Stimulated activated CD8-positive, alpha-beta memory T cell treated with anti-CD3 and anti-CD28 coated beads, Interleukin-12 subunit alpha, Interleukin-12 subunit beta, amount 100 ng/mL, for 24 hours (primary cell): ENCODE measurements at regions not wholly inside any gene's neighbourhood (a gene's known extent, or its start where the extent isn't known, plus 50 kb on each side); places are given as distances from the start of the nearest gene placed in this dataset.
"Not testable (repeated sequence)": the region's sequence is repeated elsewhere in the genome, so short reads cannot be mapped to it uniquely, and the experiment has no call there.

Experiments
- DNase-seq: peaks from one replicate; pipeline ENCODE4 v3.0.0-alpha.2; 2020; ENCODE audit errors: extremely low read depth

GRCh38 chr7:1300206-1300605, 67.5 kb downstream of the UNCX start:
- no peak for DNase-seq

- no peak for DNase-seq
Measured at GRCh38 chr7:1300636-1301035, 68.0 kb downstream of the UNCX start.

GRCh38 chr7:1301054-1301881, 68.6 kb downstream of the UNCX start:
- DNase-seq, result no peak

GRCh38 chr7:1301882-1302251, 69.2 kb downstream of the UNCX start:
- no peak for DNase-seq

DNA sequence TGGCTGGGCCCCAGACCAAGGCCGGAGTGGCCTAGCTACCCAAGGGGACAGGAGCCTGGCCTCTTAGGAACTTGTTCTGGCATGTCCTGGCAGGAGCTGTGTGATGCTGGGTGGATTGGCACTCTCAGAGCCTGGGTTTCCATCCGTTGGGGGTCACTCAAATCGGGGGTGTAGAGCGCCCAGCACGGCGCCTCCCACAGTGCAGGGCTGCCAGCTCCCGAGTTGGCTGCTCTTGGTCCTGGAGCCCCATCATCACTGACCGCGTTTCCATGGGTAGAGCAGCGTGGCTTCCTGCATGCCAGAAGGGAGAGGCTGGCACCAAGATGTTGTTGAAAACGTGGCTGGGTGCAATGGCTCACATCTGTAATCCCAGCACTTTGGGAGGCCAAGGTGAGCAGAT, 70.3 kb downstream of the UNCX start:
- DNase-seq, result no peak

- not testable (repeated sequence) for DNase-seq
Measured at GRCh38 chr7:1304011-1304410, 71.3 kb downstream of the UNCX start.

GRCh38 chr7:1305873-1306272, 73.2 kb downstream of the UNCX start:
- no peak for DNase-seq

GRCh38 chr7:1307828-1308227, 75.2 kb downstream of the UNCX start:
- no peak for DNase-seq

GRCh38 chr7:1309290-1309689, 76.6 kb downstream of the UNCX start:
- DNase-seq, result no peak

DNA sequence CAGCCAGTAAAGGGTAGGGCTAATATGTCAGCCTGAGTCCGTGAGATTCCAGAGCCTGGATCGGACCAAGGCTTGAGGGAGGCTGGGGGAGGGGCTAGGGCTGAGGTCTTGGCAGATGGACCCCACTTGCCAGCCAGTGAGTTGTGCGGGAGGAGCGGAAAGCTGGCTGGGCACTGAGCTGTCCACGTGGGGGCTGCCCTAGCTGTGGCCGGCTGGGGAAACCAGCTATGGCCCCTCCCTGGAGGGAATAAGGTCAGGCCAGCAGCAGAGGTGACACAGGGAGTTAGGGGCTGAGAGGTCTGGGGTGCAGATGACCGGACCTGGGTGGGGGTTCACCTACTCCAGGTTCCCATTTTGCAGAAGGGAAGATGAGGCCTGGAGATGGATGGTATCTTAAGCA, 77.3 kb downstream of the UNCX start:
- no peak for DNase-seq

- no peak for DNase-seq
Measured at GRCh38 chr7:1310936-1311335, 78.3 kb downstream of the UNCX start.

DNA sequence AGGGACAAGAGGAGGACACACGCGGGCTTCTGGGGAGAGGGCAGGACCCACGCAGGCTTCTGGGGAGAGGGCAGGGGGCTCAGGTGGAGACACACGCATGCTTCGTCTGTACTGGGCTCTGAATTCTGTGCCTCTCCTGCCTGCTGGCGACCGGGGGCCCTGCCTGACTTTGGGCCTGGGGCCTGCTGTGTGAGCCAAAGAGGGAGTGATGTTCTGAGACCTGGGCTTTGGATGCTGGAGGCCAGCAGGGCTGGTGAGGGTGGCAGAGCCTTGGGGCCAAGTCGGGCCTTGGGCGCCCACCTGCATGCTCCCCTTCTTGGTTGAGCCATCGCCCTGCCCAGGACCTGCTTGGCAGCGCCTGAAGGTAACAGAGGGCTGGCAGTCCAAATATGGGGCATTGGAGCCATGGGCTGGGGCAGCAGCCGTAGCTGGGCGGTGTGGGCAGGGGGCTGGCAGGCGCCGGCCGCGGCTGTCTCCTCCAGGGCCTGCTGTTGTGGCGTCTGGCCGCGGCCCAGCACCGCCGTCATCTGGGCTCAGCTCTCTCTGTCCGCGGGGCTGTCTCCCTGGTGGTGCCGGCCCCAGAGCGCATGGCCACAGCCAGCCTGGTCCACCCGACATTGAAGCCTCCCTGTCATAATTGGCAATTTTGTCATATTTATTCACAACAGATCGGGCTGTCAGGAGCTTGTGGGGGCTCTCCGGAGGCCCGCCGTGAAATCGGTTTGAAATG, 78.9 kb downstream of the UNCX start:
- DNase-seq, result no peak

GRCh38 chr7:1312136-1313070, 79.7 kb downstream of the UNCX start:
- no peak for DNase-seq

GRCh38 chr7:1313613-1314012, 80.9 kb downstream of the UNCX start:
- no peak for DNase-seq

DNA sequence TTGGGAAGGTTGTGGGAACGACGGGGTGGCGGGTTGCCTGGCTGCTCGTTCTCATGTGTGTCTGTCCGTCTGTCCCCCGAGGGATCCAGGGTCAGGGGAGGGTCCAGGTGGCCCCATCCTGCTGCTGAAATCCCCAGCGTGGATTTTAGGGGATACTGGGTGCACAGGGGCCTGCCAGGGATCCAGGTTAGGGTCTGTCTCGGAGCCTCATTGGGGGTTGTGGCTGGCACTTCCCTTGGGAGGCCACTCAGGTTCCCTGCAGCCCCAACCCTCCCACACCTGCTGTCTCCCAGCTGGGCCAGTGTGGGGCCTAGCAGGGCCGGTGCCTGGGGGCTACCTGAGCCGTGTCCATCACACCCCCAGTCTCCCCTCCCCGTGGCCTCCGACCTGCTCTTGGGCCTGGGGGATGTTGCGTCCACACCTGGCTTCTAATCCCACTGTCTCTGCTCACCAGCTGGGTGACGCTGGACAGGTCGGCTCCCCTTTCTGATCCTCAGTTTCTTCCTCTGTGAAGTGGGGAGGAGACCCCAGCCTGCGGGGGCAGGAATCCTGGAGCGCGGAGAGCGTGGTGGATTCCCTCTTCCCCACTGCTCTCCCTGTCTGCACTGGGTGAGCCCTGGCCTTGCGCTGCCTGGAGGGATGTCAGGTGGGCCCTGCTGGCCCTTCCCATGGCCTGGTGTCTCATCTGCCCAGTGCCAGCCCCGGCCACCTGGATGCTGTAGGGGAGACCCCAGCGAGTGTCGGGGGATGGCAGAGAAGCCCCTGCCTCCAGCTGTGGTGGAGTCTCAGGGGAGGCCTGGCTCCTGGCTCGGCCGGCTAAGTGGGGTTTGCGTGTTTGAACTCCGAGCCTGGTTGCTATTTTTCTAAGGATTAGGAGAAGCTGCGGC, 81.6 kb downstream of the UNCX start:
- DNase-seq, result no peak

GRCh38 chr7:1314908-1315450, 82.3 kb downstream of the UNCX start:
- DNase-seq, result no peak

DNA sequence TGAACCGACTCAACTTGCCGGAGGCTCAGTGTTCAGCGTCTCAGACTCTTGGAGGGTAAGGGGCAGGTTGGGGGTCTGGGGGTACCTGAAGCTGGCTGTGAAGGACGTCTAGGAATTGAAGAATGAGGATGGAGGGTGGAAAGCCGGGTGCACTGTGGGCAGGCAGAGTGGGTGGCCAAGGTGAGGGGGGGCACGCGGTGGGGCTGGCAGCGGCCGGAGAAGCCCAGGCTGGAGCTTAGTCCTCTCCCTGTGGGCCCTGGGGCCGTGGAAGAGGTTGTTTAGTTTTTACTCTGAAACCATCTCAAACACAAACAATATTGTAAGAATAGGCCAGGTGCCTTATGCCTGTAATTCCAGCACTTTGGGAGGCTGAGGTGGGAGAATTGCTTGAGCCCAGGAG, 83.4 kb downstream of the UNCX start:
- no peak for DNase-seq

- DNase-seq, result no peak
Measured at GRCh38 chr7:1317646-1318045, 85.0 kb downstream of the UNCX start.

DNA sequence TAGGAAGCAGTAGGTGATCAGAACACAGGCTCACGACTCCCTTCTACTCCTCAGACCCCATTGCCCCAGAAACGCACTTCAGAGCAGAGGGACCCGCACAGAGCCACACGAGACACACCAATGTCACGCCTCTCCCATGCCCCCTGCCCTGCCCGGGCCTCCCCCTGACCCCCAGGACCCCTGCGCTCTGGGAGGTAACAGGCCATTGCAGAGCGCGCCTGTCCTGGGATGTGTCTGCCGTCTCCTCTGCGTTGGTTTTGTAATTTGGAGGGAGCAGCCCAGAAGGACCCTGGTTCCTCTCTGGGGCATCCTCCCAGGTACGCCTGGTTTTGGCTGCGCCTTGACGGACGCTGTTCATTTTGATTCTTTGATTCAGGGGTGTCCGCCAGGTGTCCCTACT, 85.4 kb downstream of the UNCX start:
- no peak for DNase-seq

GRCh38 chr7:1318661-1319060, 86.0 kb downstream of the UNCX start:
- DNase-seq, result no peak
